Mesenchymal stem cell (in vitro differentiated cells and primary cell): ENCODE measurements at regions not wholly inside any gene's neighbourhood (a gene's known extent, or its start where the extent isn't known, plus 50 kb on each side); places are given as distances from the start of the nearest gene placed in this dataset.

Experiments
- DNase-seq: peaks from one replicate; pipeline ENCODE4 v3.0.0-alpha.2; 2013
- H2AFZ ChIP-seq: one replicate; pipeline ENCODE4 v1.6.1; 2013; ENCODE audit warnings: low read depth, mild to moderate bottlenecking, control low read depth, inconsistent platforms, low read length, moderate library complexity
- H2AK5ac ChIP-seq: 2 replicates; pipeline ENCODE4 v1.6.1; 2013; ENCODE audit warnings: low read length, moderate library complexity, mild to moderate bottlenecking, inconsistent platforms; ENCODE audit not compliant: severe bottlenecking
- H2BK120ac ChIP-seq: one replicate; pipeline ENCODE4 v1.6.1; 2013; ENCODE audit warnings: low read depth, mild to moderate bottlenecking, inconsistent platforms, low read length, moderate library complexity
- H2BK12ac ChIP-seq, 2 experiments: one replicate each; pipeline ENCODE4 v1.6.1; 2013; ENCODE audit warnings: inconsistent platforms in 2 of 2, low read length in 2 of 2, mild to moderate bottlenecking in 2 of 2, moderate library complexity in 2 of 2, control low read depth in 1 of 2
- H2BK15ac ChIP-seq: one replicate; pipeline ENCODE4 v1.6.1; 2013; ENCODE audit warnings: mild to moderate bottlenecking, low read depth, inconsistent platforms; ENCODE audit not compliant: poor library complexity, severe bottlenecking
- H2BK5ac ChIP-seq: 2 replicates; pipeline ENCODE4 v1.6.1; 2013; ENCODE audit warnings: low read depth, mild to moderate bottlenecking, low read length, control low read depth, inconsistent platforms; ENCODE audit not compliant: poor library complexity, severe bottlenecking
- H3K14ac ChIP-seq, 2 experiments: one replicate each; pipeline ENCODE4 v1.6.1; 2013; ENCODE audit warnings: inconsistent platforms in 2 of 2, low read length in 2 of 2, control low read depth in 1 of 2, mild to moderate bottlenecking in 1 of 2, moderate library complexity in 1 of 2
- H3K18ac ChIP-seq, 2 experiments: one replicate each; pipeline ENCODE4 v1.6.1; 2013; ENCODE audit warnings: inconsistent platforms in 2 of 2, low read length in 2 of 2, control low read depth in 1 of 2, low read depth in 1 of 2, mild to moderate bottlenecking in 1 of 2
- H3K23ac ChIP-seq, 2 experiments: one replicate each; pipeline ENCODE4 v1.6.1; 2013; ENCODE audit warnings: inconsistent platforms in 2 of 2, low read length in 2 of 2, mild to moderate bottlenecking in 2 of 2, moderate library complexity in 2 of 2, control low read depth in 1 of 2
- H3K27ac ChIP-seq: 2 replicates; pipeline ENCODE4 v1.5.1; 2013; ENCODE audit warnings: mild to moderate bottlenecking, moderate library complexity, low read length, control low read depth, inconsistent platforms; ENCODE audit not compliant: poor library complexity, severe bottlenecking
- H3K27me3 ChIP-seq, 2 experiments: 2 replicates each; pipeline versions ENCODE4 v1.6.1 to v1.7.0; 2013; ENCODE audit warnings: low read length in 2 of 2, mild to moderate bottlenecking in 2 of 2, moderate library complexity in 2 of 2, control low read depth in 1 of 2, inconsistent platforms in 1 of 2; ENCODE audit not compliant: control insufficient read depth in 1 of 2, insufficient read depth in 1 of 2
- H3K36me3 ChIP-seq, 2 experiments: 2 replicates each; pipeline versions ENCODE4 v1.6.1 to v1.7.0; 2013; ENCODE audit warnings: low read length in 2 of 2, control low read depth in 1 of 2, inconsistent platforms in 1 of 2, low read depth in 1 of 2, mild to moderate bottlenecking in 1 of 2; ENCODE audit not compliant: insufficient read depth in 2 of 2, control insufficient read depth in 1 of 2
- H3K4ac ChIP-seq, 2 experiments: one replicate each; pipeline ENCODE4 v1.6.1; 2013; ENCODE audit warnings: inconsistent platforms in 2 of 2, low read length in 2 of 2, mild to moderate bottlenecking in 2 of 2, moderate library complexity in 2 of 2, control low read depth in 1 of 2, low read depth in 1 of 2
- H3K4me1 ChIP-seq: 2 replicates; pipeline ENCODE4 v1.6.1; 2013; ENCODE audit warnings: low read depth, low read length, control low read depth; ENCODE audit not compliant: control insufficient read depth, insufficient read depth
- H3K4me2 ChIP-seq: 2 replicates; pipeline ENCODE4 v1.6.1; 2013; ENCODE audit warnings: low read length, mild to moderate bottlenecking, inconsistent platforms; ENCODE audit not compliant: poor library complexity, severe bottlenecking
- H3K4me3 ChIP-seq, 2 experiments: 2 replicates each; pipeline versions ENCODE4 v1.5.1 to v1.7.0; 2013; ENCODE audit warnings: low read length in 2 of 2, mild to moderate bottlenecking in 2 of 2, control low read depth in 1 of 2, low read depth in 1 of 2; ENCODE audit not compliant: insufficient read depth in 1 of 2
- H3K79me1 ChIP-seq: replicated peaks from 2 replicates; pipeline ENCODE4 v1.6.1; 2013; ENCODE audit warnings: mild to moderate bottlenecking, control low read depth, low read length, inconsistent platforms; ENCODE audit not compliant: poor library complexity, severe bottlenecking
- H3K9ac ChIP-seq: 2 replicates; pipeline ENCODE4 v1.7.0; 2013; ENCODE audit warnings: mild to moderate bottlenecking, low read length, moderate library complexity
- H3K9me3 ChIP-seq: 2 replicates; pipeline ENCODE4 v1.7.0; 2013; ENCODE audit warnings: mild to moderate bottlenecking, low read length; ENCODE audit not compliant: control insufficient read depth
- H4K8ac ChIP-seq: one replicate; pipeline ENCODE4 v1.6.1; 2013; ENCODE audit warnings: inconsistent platforms, mild to moderate bottlenecking, low read length, moderate library complexity
- H4K91ac ChIP-seq: one replicate; pipeline ENCODE4 v1.6.1; 2013; ENCODE audit warnings: mild to moderate bottlenecking, low read length, inconsistent platforms
- WGBS: methylation state at CpG from one replicate; pipeline ENCODE4 v1.1.7; 2013; ENCODE audit warnings: mixed read lengths; 5-methylcytosine and 5-hydroxymethylcytosine counted together

- peak overlapping the region; percentile 59 to 94 for H2BK12ac ChIP-seq
- H3K4ac ChIP-seq: peak overlapping the region; percentile 80 to 96
- H2BK120ac ChIP-seq: peak overlapping the region; percentile 86
- no peaks in the 10 kb centered on the region for H3K9me3 ChIP-seq
- peak overlapping the region; percentile 33 for H2BK5ac ChIP-seq
- no peaks in the 10 kb centered on the region for H3K36me3 ChIP-seq
- H3K14ac ChIP-seq: peak overlapping the region in 1 of 2 experiments; percentile 44
- no peaks in the 10 kb centered on the region for H3K27me3 ChIP-seq
- H3K4me1 ChIP-seq: peaks cover 11% of the 10 kb centered on the region
- no peak overlapping the region for H2AK5ac ChIP-seq
- peak overlapping the region; percentile 83 for H3K4me2 ChIP-seq
- DNase-seq: peak; percentile 67
- peak overlapping the region; percentile 93 for H3K9ac ChIP-seq
- peaks cover 3% of the 10 kb centered on the region for H3K79me1 ChIP-seq
- H3K23ac ChIP-seq: peak overlapping the region in 1 of 2 experiments; percentile 99
- peak overlapping the region; percentile 92 for H4K8ac ChIP-seq
- peak overlapping the region; percentile 68 to 84 for H3K4me3 ChIP-seq
- peak overlapping the region; percentile 98 to 99 for H3K18ac ChIP-seq
- H3K27ac ChIP-seq: no peak overlapping the region
- H2BK15ac ChIP-seq: peak overlapping the region; percentile 68
- WGBS: 5% methylated on average over 32 of the region's 35 CpGs
- H4K91ac ChIP-seq: peak overlapping the region; percentile 90
- H2AFZ ChIP-seq: peak overlapping the region; percentile 29
These were observed 72.5 kb upstream of the ZBED5 start for GRCh38 chr11:10930224-10930971.

DNA sequence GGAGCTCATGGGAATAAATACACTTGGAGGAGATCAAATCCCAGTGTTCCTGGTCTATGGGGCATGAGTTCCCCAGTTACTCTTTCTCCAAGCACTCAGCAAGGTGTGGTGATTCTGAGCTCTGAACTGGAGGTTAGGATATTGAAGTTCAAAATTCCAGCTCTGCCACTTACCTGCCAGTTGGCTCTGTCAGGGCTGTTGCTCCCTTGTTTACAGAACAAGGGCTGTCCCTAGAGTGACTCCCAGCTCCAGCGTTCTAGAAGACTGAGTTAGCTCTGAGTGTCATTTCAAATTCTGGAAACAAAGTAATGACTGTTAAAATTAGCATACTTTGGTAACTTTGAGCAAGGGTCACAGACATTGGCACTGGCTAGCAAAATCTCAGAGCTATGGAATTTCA lies 69.7 kb upstream of the ZBED5 start:
- no peak overlapping the region for H3K4me3 ChIP-seq
- no peak overlapping the region for H2BK120ac ChIP-seq
- H2AFZ ChIP-seq: no peak overlapping the region
- peaks cover 3% of the 10 kb centered on the region for H3K79me1 ChIP-seq
- no peak overlapping the region for H3K27ac ChIP-seq
- H3K9me3 ChIP-seq: no peaks in the 10 kb centered on the region
- no peak overlapping the region for H3K14ac ChIP-seq
- no peak overlapping the region for H2AK5ac ChIP-seq
- no peak overlapping the region for H4K91ac ChIP-seq
- H4K8ac ChIP-seq: no peak overlapping the region
- H3K18ac ChIP-seq: no peak overlapping the region
- no peak overlapping the region for H3K9ac ChIP-seq
- no peak overlapping the region for H3K23ac ChIP-seq
- DNase-seq: no peak
- WGBS: 53% methylated on average over 1 of the region's 1 CpG
- H3K27me3 ChIP-seq: no peaks in the 10 kb centered on the region
- peaks cover 11% of the 10 kb centered on the region for H3K4me1 ChIP-seq
- no peak overlapping the region for H3K4me2 ChIP-seq
- H2BK5ac ChIP-seq: no peak overlapping the region
- H3K36me3 ChIP-seq: no peaks in the 10 kb centered on the region
- H2BK12ac ChIP-seq: no peak overlapping the region
- no peak overlapping the region for H3K4ac ChIP-seq
- no peak overlapping the region for H2BK15ac ChIP-seq

DNA sequence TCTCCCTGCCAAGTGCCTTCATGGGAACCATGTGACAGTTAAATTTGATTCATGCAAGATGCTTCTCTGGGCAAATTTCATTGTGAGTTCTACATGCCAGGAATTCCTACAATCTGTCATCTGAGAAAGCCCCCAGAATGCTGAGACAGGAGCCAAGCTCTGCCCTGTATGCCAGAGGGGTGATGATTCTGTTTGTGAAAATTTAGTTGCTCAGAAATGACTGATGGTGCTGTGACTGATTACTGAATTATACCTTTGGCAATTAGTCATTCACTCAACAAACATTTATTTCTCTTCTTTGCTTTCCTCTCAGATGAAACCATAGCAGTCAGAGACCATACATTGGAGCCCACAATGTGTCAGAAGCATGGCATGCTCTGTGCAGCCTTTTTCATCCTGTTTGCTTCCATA lies 69.0 kb upstream of the ZBED5 start:
- H3K23ac ChIP-seq: no peak overlapping the region
- peaks cover 6% of the 10 kb centered on the region for H3K4me1 ChIP-seq
- no peak overlapping the region for H3K14ac ChIP-seq
- H3K36me3 ChIP-seq: no peaks in the 10 kb centered on the region
- H2BK15ac ChIP-seq: no peak overlapping the region
- no peak overlapping the region for H2BK12ac ChIP-seq
- no peak overlapping the region for H2AK5ac ChIP-seq
- H3K27me3 ChIP-seq: no peaks in the 10 kb centered on the region
- H3K4ac ChIP-seq: no peak overlapping the region
- no peak overlapping the region for H3K4me2 ChIP-seq
- DNase-seq: no peak
- H2BK5ac ChIP-seq: no peak overlapping the region
- H4K91ac ChIP-seq: no peak overlapping the region
- no peaks in the 10 kb centered on the region for H3K9me3 ChIP-seq
- no peak overlapping the region for H2BK120ac ChIP-seq
- H3K9ac ChIP-seq: no peak overlapping the region
- no peak overlapping the region for H3K4me3 ChIP-seq
- H4K8ac ChIP-seq: no peak overlapping the region
- H3K27ac ChIP-seq: no peak overlapping the region
- no peaks in the 10 kb centered on the region for H3K79me1 ChIP-seq
- no peak overlapping the region for H2AFZ ChIP-seq
- no peak overlapping the region for H3K18ac ChIP-seq

- no peak overlapping the region for H3K27ac ChIP-seq
- H4K8ac ChIP-seq: no peak overlapping the region
- H3K9me3 ChIP-seq: no peaks in the 10 kb centered on the region
- no peak overlapping the region for H2BK15ac ChIP-seq
- no peak for DNase-seq
- no peak overlapping the region for H3K4me2 ChIP-seq
- H4K91ac ChIP-seq: no peak overlapping the region
- H3K4ac ChIP-seq: no peak overlapping the region
- H3K9ac ChIP-seq: no peak overlapping the region
- H3K79me1 ChIP-seq: no peaks in the 10 kb centered on the region
- H3K36me3 ChIP-seq: no peaks in the 10 kb centered on the region
- no peak overlapping the region for H2AK5ac ChIP-seq
- no peak overlapping the region for H2BK5ac ChIP-seq
- peak overlapping the region in 1 of 2 experiments; percentile 51 for H2BK12ac ChIP-seq
- no peak overlapping the region for H3K23ac ChIP-seq
- no peak overlapping the region for H2BK120ac ChIP-seq
- H3K18ac ChIP-seq: no peak overlapping the region
- WGBS: 90% methylated on average over 6 of the region's 6 CpGs
- H3K14ac ChIP-seq: no peak overlapping the region
- H2AFZ ChIP-seq: no peak overlapping the region
- no peak overlapping the region for H3K4me3 ChIP-seq
- H3K4me1 ChIP-seq: peaks cover 1% of the 10 kb centered on the region
- H3K27me3 ChIP-seq: no peaks in the 10 kb centered on the region
These were observed 67.5 kb upstream of the ZBED5 start for GRCh38 chr11:10925149-10925926.
